8988T (cell line): ENCODE measurements at regions not wholly inside any gene's neighbourhood (a gene's known extent, or its start where the extent isn't known, plus 50 kb on each side); places are given as distances from the start of the nearest gene placed in this dataset.

Source experiments
- DNase-seq: peaks from one replicate; pipeline ENCODE4 v3.0.0; 2011

- no peak for DNase-seq
These were observed 230.8 kb upstream of the TBC1D5 start for GRCh38 chr3:17972959-17973906.

- DNase-seq, result no peak
These were observed 230.0 kb upstream of the TBC1D5 start for GRCh38 chr3:17972476-17972875.

- DNase-seq, result no peak
These were observed 229.6 kb upstream of the TBC1D5 start for GRCh38 chr3:17972030-17972429.

- DNase-seq, result no peak
These were observed 227.6 kb upstream of the TBC1D5 start for GRCh38 chr3:17969985-17970568.

GRCh38 chr3:17969244-17969643, 226.8 kb upstream of the TBC1D5 start:
- no peak for DNase-seq

GRCh38 chr3:17967953-17968607, 225.6 kb upstream of the TBC1D5 start:
- no peak for DNase-seq

- DNase-seq, result no peak
These were observed 224.7 kb upstream of the TBC1D5 start for GRCh38 chr3:17967111-17967510.

GRCh38 chr3:17965331-17965730, 222.9 kb upstream of the TBC1D5 start:
- no peak for DNase-seq

GRCh38 chr3:17964108-17964507, 221.7 kb upstream of the TBC1D5 start:
- no peak for DNase-seq

GRCh38 chr3:17955411-17955810, 213.0 kb upstream of the TBC1D5 start:
- no peak for DNase-seq

GRCh38 chr3:17954801-17955200, 212.4 kb upstream of the TBC1D5 start:
- no peak for DNase-seq

- no peak for DNase-seq
These were observed 208.8 kb upstream of the TBC1D5 start for GRCh38 chr3:17951241-17951640.

GRCh38 chr3:17949101-17949500, 206.7 kb upstream of the TBC1D5 start:
- no peak for DNase-seq

GRCh38 chr3:17947833-17948232, 205.4 kb upstream of the TBC1D5 start:
- no peak for DNase-seq

GRCh38 chr3:17946619-17947018, 204.2 kb upstream of the TBC1D5 start:
- no peak for DNase-seq

- DNase-seq, result no peak
These were observed 203.5 kb upstream of the TBC1D5 start for GRCh38 chr3:17945799-17946399.

- DNase-seq, result no peak
These were observed 202.8 kb upstream of the TBC1D5 start for GRCh38 chr3:17945018-17945798.

GRCh38 chr3:17942856-17943255, 200.4 kb upstream of the TBC1D5 start:
- no peak for DNase-seq

- no peak for DNase-seq
These were observed 199.3 kb upstream of the TBC1D5 start for GRCh38 chr3:17941766-17942165.

GRCh38 chr3:17941152-17941551, 198.7 kb upstream of the TBC1D5 start:
- no peak for DNase-seq

- DNase-seq, result no peak
These were observed 196.7 kb upstream of the TBC1D5 start for GRCh38 chr3:17939157-17939556.

GRCh38 chr3:17938313-17938712, 195.9 kb upstream of the TBC1D5 start:
- no peak for DNase-seq
